IPS-20b (cell line): ENCODE measurements at regions not wholly inside any gene's neighbourhood (a gene's known extent, or its start where the extent isn't known, plus 50 kb on each side); places are given as distances from the start of the nearest gene placed in this dataset.

Source experiments
- H3K27ac ChIP-seq: one replicate; pipeline ENCODE4 v1.5.1; 2013; ENCODE audit warnings: low read length
- H3K27me3 ChIP-seq: 2 replicates; pipeline ENCODE4 v1.6.1; 2013; ENCODE audit warnings: mild to moderate bottlenecking, low read length, inconsistent platforms; ENCODE audit not compliant: insufficient read depth
- H3K36me3 ChIP-seq: 2 replicates; pipeline ENCODE4 v1.6.1; 2013; ENCODE audit warnings: low read depth, mild to moderate bottlenecking, inconsistent platforms, low read length, moderate library complexity; ENCODE audit not compliant: insufficient read depth
- H3K4me1 ChIP-seq: 2 replicates; pipeline ENCODE4 v1.6.1; 2013; ENCODE audit warnings: mild to moderate bottlenecking, control low read depth, inconsistent platforms, low read length, moderate library complexity; ENCODE audit not compliant: insufficient read depth
- H3K4me3 ChIP-seq: 2 replicates; pipeline ENCODE4 v1.5.1; 2013; ENCODE audit warnings: mild to moderate bottlenecking, low read length, inconsistent platforms
- H3K9ac ChIP-seq: 2 replicates; pipeline ENCODE4 v1.6.1; 2013; ENCODE audit warnings: low read depth, mild to moderate bottlenecking, inconsistent platforms, low read length, moderate library complexity
- H3K9me3 ChIP-seq: 2 replicates; pipeline ENCODE4 v1.6.1; 2013; ENCODE audit warnings: mild to moderate bottlenecking, low read depth, low read length, inconsistent platforms; ENCODE audit not compliant: insufficient read depth

- no peaks in the 10 kb centered on the region for H3K9me3 ChIP-seq
- no peaks in the 10 kb centered on the region for H3K36me3 ChIP-seq
- H3K9ac ChIP-seq, result no peak overlapping the region
- no peaks in the 10 kb centered on the region for H3K27me3 ChIP-seq
- H3K27ac ChIP-seq, result no peak overlapping the region
- no peaks in the 10 kb centered on the region for H3K4me1 ChIP-seq
- H3K4me3 ChIP-seq, result no peak overlapping the region
These were observed 356.0 kb upstream of the LMCD1 start for GRCh38 chr3:8145661-8146060.

- Histone ChIP-seq H3K36me3 (no peaks in the 10 kb centered on the region), H3K27me3 (no peaks in the 10 kb centered on the region), H3K9me3 (no peaks in the 10 kb centered on the region), H3K27ac (no peak overlapping the region), H3K9ac (no peak overlapping the region), H3K4me3 (no peak overlapping the region), H3K4me1 (no peaks in the 10 kb centered on the region)
These were observed 353.9 kb upstream of the LMCD1 start for GRCh38 chr3:8147711-8148110.

GRCh38 chr3:8152821-8153418, 348.7 kb upstream of the LMCD1 start:
- Histone ChIP-seq H3K9me3 (no peaks in the 10 kb centered on the region), H3K36me3 (no peaks in the 10 kb centered on the region), H3K4me1 (no peaks in the 10 kb centered on the region), H3K27ac (no peak overlapping the region), H3K4me3 (no peak overlapping the region), H3K27me3 (no peaks in the 10 kb centered on the region), H3K9ac (no peak overlapping the region)

GRCh38 chr3:8153800-8154199, 347.8 kb upstream of the LMCD1 start:
- Histone ChIP-seq H3K27ac (no peak overlapping the region), H3K9ac (no peak overlapping the region), H3K4me1 (no peaks in the 10 kb centered on the region), H3K4me3 (no peak overlapping the region), H3K9me3 (no peaks in the 10 kb centered on the region), H3K27me3 (no peaks in the 10 kb centered on the region), H3K36me3 (no peaks in the 10 kb centered on the region)

GRCh38 chr3:8154617-8155016, 347.0 kb upstream of the LMCD1 start:
- H3K36me3 ChIP-seq, result no peaks in the 10 kb centered on the region
- no peak overlapping the region for H3K4me3 ChIP-seq
- H3K27me3 ChIP-seq, result no peaks in the 10 kb centered on the region
- no peak overlapping the region for H3K27ac ChIP-seq
- no peaks in the 10 kb centered on the region for H3K4me1 ChIP-seq
- H3K9ac ChIP-seq, result no peak overlapping the region
- no peaks in the 10 kb centered on the region for H3K9me3 ChIP-seq

- Histone ChIP-seq H3K36me3 (no peaks in the 10 kb centered on the region), H3K27ac (no peak overlapping the region), H3K4me3 (no peak overlapping the region), H3K4me1 (no peaks in the 10 kb centered on the region), H3K9me3 (no peaks in the 10 kb centered on the region), H3K27me3 (no peaks in the 10 kb centered on the region), H3K9ac (no peak overlapping the region)
These were observed 345.5 kb upstream of the LMCD1 start for GRCh38 chr3:8156138-8156537.

- H3K9ac ChIP-seq, result no peak overlapping the region
- no peaks in the 10 kb centered on the region for H3K36me3 ChIP-seq
- H3K4me1 ChIP-seq, result no peaks in the 10 kb centered on the region
- no peaks in the 10 kb centered on the region for H3K27me3 ChIP-seq
- no peaks in the 10 kb centered on the region for H3K9me3 ChIP-seq
- no peak overlapping the region for H3K4me3 ChIP-seq
- H3K27ac ChIP-seq, result no peak overlapping the region
These were observed 344.8 kb upstream of the LMCD1 start for GRCh38 chr3:8156831-8157230.

- H3K4me1 ChIP-seq, result no peaks in the 10 kb centered on the region
- no peak overlapping the region for H3K27ac ChIP-seq
- H3K36me3 ChIP-seq, result no peaks in the 10 kb centered on the region
- H3K9ac ChIP-seq, result no peak overlapping the region
- H3K9me3 ChIP-seq, result no peaks in the 10 kb centered on the region
- no peaks in the 10 kb centered on the region for H3K27me3 ChIP-seq
- no peak overlapping the region for H3K4me3 ChIP-seq
These were observed 344.0 kb upstream of the LMCD1 start for GRCh38 chr3:8157640-8158039.

GRCh38 chr3:8164145-8164544, 337.5 kb upstream of the LMCD1 start:
- H3K36me3 ChIP-seq, result no peaks in the 10 kb centered on the region
- no peaks in the 10 kb centered on the region for H3K4me1 ChIP-seq
- no peak overlapping the region for H3K9ac ChIP-seq
- no peaks in the 10 kb centered on the region for H3K9me3 ChIP-seq
- no peak overlapping the region for H3K4me3 ChIP-seq
- H3K27me3 ChIP-seq, result no peaks in the 10 kb centered on the region
- H3K27ac ChIP-seq, result no peak overlapping the region

- H3K36me3 ChIP-seq, result no peaks in the 10 kb centered on the region
- H3K9me3 ChIP-seq, result no peaks in the 10 kb centered on the region
These were observed 335.6 kb upstream of the LMCD1 start for GRCh38 chr3:8166014-8166413.

GRCh38 chr3:8170971-8171508, 330.6 kb upstream of the LMCD1 start:
- Histone ChIP-seq H3K27me3 (no peaks in the 10 kb centered on the region), H3K9me3 (no peaks in the 10 kb centered on the region), H3K9ac (no peak overlapping the region), H3K4me1 (no peaks in the 10 kb centered on the region), H3K36me3 (no peaks in the 10 kb centered on the region), H3K27ac (no peak overlapping the region), H3K4me3 (no peak overlapping the region)

More at GRCh38 chr3:8166014-8166413, 335.6 kb upstream of the LMCD1 start:
- Histone ChIP-seq H3K27me3 (no peaks in the 10 kb centered on the region), H3K4me3 (no peak overlapping the region), H3K4me1 (no peaks in the 10 kb centered on the region), H3K27ac (no peak overlapping the region), H3K9ac (no peak overlapping the region)

GRCh38 chr3:8173892-8174291, 327.7 kb upstream of the LMCD1 start:
- H3K4me1 ChIP-seq, result no peaks in the 10 kb centered on the region
- H3K9me3 ChIP-seq, result no peaks in the 10 kb centered on the region
- H3K36me3 ChIP-seq, result no peaks in the 10 kb centered on the region
- no peak overlapping the region for H3K27ac ChIP-seq
- H3K4me3 ChIP-seq, result no peak overlapping the region
- H3K27me3 ChIP-seq, result no peaks in the 10 kb centered on the region
- no peak overlapping the region for H3K9ac ChIP-seq
